ENCODE measurements at regions not wholly inside any gene's neighbourhood (a gene's known extent, or its start where the extent isn't known, plus 50 kb on each side); places are given as distances from the start of the nearest gene placed in this dataset.

- no peak for DNase-seq
These were observed 252.9 kb upstream of the XYLT1 start for GRCh38 chr16:17723531-17724134.

GRCh38 chr16:17718495-17718894, 247.7 kb upstream of the XYLT1 start:
- DNase-seq: no peak

GRCh38 chr16:17705847-17706246, 235.1 kb upstream of the XYLT1 start:
- DNase-seq: no peak

GRCh38 chr16:17696616-17697015, 225.9 kb upstream of the XYLT1 start:
- no peak for DNase-seq

GRCh38 chr16:17692484-17692883, 221.7 kb upstream of the XYLT1 start:
- no peak for DNase-seq

- no peak for DNase-seq
These were observed 221.1 kb upstream of the XYLT1 start for GRCh38 chr16:17691899-17692176.

- no peak for DNase-seq
These were observed 220.5 kb upstream of the XYLT1 start for GRCh38 chr16:17691106-17691898.

GRCh38 chr16:17685447-17685846, 214.7 kb upstream of the XYLT1 start:
- no peak for DNase-seq

GRCh38 chr16:17683281-17683680, 212.5 kb upstream of the XYLT1 start:
- DNase-seq: no peak

- DNase-seq: no peak
These were observed 205.4 kb upstream of the XYLT1 start for GRCh38 chr16:17676171-17676570.

- DNase-seq: no peak
These were observed 197.6 kb upstream of the XYLT1 start for GRCh38 chr16:17668386-17668785.

- DNase-seq: no peak
These were observed 195.5 kb upstream of the XYLT1 start for GRCh38 chr16:17666293-17666692.

GRCh38 chr16:17658881-17659280, 188.1 kb upstream of the XYLT1 start:
- DNase-seq: no peak

- no peak for DNase-seq
These were observed 186.3 kb upstream of the XYLT1 start for GRCh38 chr16:17657045-17657444.

GRCh38 chr16:17654571-17654970, 183.8 kb upstream of the XYLT1 start:
- no peak for DNase-seq

GRCh38 chr16:17654142-17654541, 183.4 kb upstream of the XYLT1 start:
- DNase-seq: no peak

- DNase-seq: no peak
These were observed 177.4 kb upstream of the XYLT1 start for GRCh38 chr16:17647879-17648872.

GRCh38 chr16:17643935-17644334, 173.2 kb upstream of the XYLT1 start:
- no peak for DNase-seq

- DNase-seq: no peak
These were observed 171.2 kb upstream of the XYLT1 start for GRCh38 chr16:17641990-17642389.

GRCh38 chr16:17638134-17638533, 167.4 kb upstream of the XYLT1 start:
- DNase-seq: no peak

- no peak for DNase-seq
These were observed 164.4 kb upstream of the XYLT1 start for GRCh38 chr16:17635183-17635582.

- no peak for DNase-seq
These were observed 162.6 kb upstream of the XYLT1 start for GRCh38 chr16:17633181-17633951.

- DNase-seq: no peak
These were observed 161.9 kb upstream of the XYLT1 start for GRCh38 chr16:17632667-17633066.
